GM18519 (cell line): ENCODE measurements at regions not wholly inside any gene's neighbourhood (a gene's known extent, or its start where the extent isn't known, plus 50 kb on each side); places are given as distances from the start of the nearest gene placed in this dataset.
"Not testable (repeated sequence)": the region's sequence is repeated elsewhere in the genome, so short reads cannot be mapped to it uniquely, and the experiment has no call there.

Source experiments
- ATAC-seq: cut with Tn5 transposase; IDR thresholded peaks from one replicate; pipeline ENCODE4 v1.9.1; 2021; ENCODE audit warnings: mild to moderate bottlenecking, moderate library complexity; ENCODE audit not compliant: unreplicated experiment, low FRiP score

GRCh38 chr13:104701591-104701990, 1635.4 kb upstream of the SLC10A2 start:
- ATAC-seq, result no peak

GRCh38 chr13:104694397-104694796, 1628.2 kb upstream of the SLC10A2 start:
- ATAC-seq, result no peak

- ATAC-seq, result no peak
Measured at GRCh38 chr13:104693126-104693525, 1626.9 kb upstream of the SLC10A2 start.

DNA sequence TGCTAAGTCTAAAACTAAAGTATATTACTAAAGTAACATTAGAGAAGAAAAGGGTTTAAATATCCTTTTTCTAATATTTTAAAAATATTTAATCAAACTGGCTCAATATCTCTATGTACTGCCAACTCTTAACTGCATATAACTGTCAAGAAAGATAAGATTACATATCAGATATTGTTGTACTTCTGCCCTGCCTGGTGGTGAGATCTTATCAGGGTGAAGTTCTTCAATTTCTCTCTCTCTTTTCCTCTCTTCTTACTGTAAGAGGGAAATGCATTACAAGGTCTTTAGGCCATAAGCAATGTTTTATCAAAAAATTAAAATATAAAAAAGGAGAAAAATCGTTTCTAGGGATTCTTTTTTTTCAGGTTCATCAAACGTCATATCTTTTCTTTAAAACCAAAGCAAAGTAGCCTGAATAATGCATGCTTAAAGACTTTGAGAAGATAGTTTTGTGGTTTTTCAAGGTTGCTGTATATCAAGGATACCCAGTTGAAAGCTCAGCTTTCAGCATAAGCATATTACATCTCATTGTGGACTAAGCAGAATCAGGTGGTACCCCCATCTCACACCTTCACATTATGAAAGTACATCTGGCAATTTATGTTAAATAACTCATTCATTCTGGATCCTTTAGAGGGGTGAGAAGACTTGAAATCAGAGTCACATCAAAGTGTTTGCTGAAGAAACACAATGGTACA, 1625.7 kb upstream of the SLC10A2 start:
- ATAC-seq, result no peak

- ATAC-seq, result no peak
Measured at GRCh38 chr13:104686484-104686883, 1620.3 kb upstream of the SLC10A2 start.

- no peak for ATAC-seq
Measured at GRCh38 chr13:104683789-104684188, 1617.6 kb upstream of the SLC10A2 start.

- no peak for ATAC-seq
Measured at GRCh38 chr13:104678161-104678560, 1611.9 kb upstream of the SLC10A2 start.

- ATAC-seq, result no peak
Measured at GRCh38 chr13:104671901-104672300, 1605.7 kb upstream of the SLC10A2 start.

DNA sequence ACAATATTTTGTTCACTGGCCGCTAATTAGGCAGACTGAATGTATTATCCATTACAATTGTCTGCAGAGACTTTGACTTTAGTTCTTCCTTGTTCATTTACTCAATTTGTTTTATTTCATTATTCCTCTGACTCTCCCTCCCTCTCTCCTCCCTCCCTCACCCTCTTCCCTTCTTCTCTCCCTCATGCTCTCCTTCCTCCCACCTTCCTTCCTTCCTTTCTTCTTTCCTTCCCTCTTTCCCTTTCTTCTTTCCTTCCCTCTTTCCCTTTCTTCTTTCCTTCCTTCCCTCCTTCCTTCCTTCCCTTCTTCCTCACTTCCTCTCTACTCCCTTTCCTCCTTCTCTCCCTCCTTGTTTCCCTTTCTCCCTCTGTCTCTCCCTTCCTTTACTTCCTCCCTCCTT, 1591.0 kb upstream of the SLC10A2 start:
- no peak for ATAC-seq

GRCh38 chr13:104650431-104650830, 1584.2 kb upstream of the SLC10A2 start:
- no peak for ATAC-seq

DNA sequence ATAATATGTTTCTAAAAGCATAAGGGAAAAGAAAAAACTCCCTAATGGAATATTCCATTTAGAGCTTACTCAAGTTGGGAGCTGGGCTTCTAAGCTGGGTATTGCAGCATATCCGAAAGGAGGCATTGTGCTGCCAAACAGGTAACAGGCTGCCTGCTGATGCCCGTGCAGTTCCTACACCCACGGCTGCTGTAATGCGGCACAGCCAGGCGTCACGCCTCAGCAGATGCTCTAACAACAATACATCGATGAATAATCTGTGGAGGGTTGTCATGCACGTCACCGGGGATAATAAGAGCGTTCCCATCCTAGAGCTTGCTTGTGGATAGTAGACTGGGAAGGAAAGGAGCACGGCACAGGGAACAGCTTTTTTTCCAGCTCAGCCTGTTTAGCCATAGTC, 1582.1 kb upstream of the SLC10A2 start:
- no peak for ATAC-seq

GRCh38 chr13:104645786-104646185, 1579.6 kb upstream of the SLC10A2 start:
- ATAC-seq, result no peak

DNA sequence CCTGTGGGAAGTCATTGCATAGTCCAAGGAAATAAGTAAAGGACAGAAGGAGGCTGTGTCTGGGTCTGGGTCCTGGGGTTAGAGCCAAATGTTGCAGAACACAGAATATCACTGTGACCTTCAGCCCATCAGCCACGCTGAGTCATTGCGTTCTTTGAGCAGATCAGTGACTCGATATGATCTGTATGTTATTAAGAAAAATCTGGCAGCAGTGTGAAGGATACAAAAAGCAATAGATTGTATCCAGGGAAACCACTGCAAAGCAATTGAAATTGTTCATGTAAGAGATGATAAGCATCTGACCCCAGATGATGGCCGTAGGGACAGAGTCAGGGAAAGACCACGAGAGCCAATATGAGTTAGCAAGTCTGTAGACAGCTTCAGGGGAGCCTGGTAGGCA, 1575.1 kb upstream of the SLC10A2 start:
- no peak for ATAC-seq

GRCh38 chr13:104635879-104636278, 1569.7 kb upstream of the SLC10A2 start:
- ATAC-seq, result no peak

DNA sequence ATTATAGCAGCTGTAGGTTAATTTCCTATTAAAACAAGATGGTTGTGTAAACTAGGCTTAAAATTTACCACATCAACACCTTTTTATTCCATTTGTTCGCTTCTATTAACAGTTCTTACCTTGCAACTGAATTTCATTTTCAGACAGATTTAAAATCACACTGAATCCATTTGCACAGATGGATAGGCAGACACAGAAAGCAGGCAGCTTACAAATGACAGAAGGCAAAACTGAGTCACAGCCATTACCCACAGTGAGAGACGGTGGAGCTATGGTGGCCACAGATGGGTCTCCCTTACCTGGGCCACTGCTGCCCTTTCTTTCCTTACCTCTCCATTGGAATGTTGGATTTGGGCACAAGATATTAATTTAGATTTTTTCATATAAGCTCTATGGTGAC, 1567.8 kb upstream of the SLC10A2 start:
- ATAC-seq, result no peak

GRCh38 chr13:104632736-104633135, 1566.5 kb upstream of the SLC10A2 start:
- no peak for ATAC-seq

- ATAC-seq, result no peak
Measured at GRCh38 chr13:104625201-104625600, 1559.0 kb upstream of the SLC10A2 start.

GRCh38 chr13:104616990-104617389, 1550.8 kb upstream of the SLC10A2 start:
- ATAC-seq, result peak; percentile 54

- no peak for ATAC-seq
Measured at GRCh38 chr13:104614361-104615145, 1548.3 kb upstream of the SLC10A2 start.

- no peak for ATAC-seq
Measured at GRCh38 chr13:104608331-104608730, 1542.1 kb upstream of the SLC10A2 start.

DNA sequence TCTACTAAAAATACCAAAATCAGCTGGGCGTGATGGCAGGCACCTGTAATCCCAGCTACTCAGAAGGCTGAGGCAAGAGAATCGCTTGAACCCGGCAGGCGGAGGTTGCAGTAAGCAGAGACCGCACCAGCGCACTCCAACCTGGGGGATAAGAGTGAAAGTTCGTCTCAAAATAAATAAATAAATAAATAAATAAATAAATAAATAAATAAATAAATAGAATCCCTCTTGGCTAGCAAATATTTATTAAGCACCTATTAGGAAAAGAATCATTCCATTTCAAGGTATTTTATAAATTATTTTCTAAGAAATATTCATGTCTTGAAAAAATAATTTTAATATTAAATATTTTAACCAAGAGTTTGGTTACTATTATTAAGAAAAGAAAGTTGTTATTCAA, 1539.2 kb upstream of the SLC10A2 start:
- not testable (repeated sequence) for ATAC-seq
